Upper lobe of left lung (tissue), 6 donors: ENCODE measurements at regions not wholly inside any gene's neighbourhood (a gene's known extent, or its start where the extent isn't known, plus 50 kb on each side); places are given as distances from the start of the nearest gene placed in this dataset.

ENCODE experiments used
- ATAC-seq, 2 donors: fragments of 200-7000 bp; cut with Tn5 transposase; one replicate each; pipeline ENCODE4 v1.9.1; 2022; ENCODE audit warnings: mild to moderate bottlenecking in 2 of 2, moderate library complexity in 2 of 2; ENCODE audit not compliant: low FRiP score in 2 of 2
- DNase-seq, 2 donors: peaks; one replicate each; pipeline ENCODE4 v3.0.0-alpha.2; 2019 to 2020
- H3K27ac ChIP-seq, 4 donors: fragments of 200-600 bp; sonication (generic); one replicate each; pipeline ENCODE4 v1.5.1; 2016 to 2019
- H3K27me3 ChIP-seq, 4 donors: fragments of 200-600 bp; sonication (generic); one replicate each; pipeline ENCODE4 v1.5.1; 2017 to 2019
- H3K36me3 ChIP-seq, 4 donors: fragments of 200-600 bp; sonication (generic); one replicate each; pipeline ENCODE4 v1.5.1; 2016 to 2019
- H3K4me1 ChIP-seq, 4 donors: fragments of 200-600 bp; sonication (generic); one replicate each; pipeline ENCODE4 v1.5.1; 2018 to 2019
- H3K4me3 ChIP-seq, 4 donors: fragments of 200-600 bp; sonication (generic); one replicate each; pipeline ENCODE4 v1.5.1; 2017 to 2019; ENCODE audit warnings: mild to moderate bottlenecking in 2 of 4, moderate library complexity in 1 of 4
- H3K9me3 ChIP-seq, 4 donors: fragments of 200-600 bp; sonication (generic); one replicate each; pipeline ENCODE4 v1.5.1; 2018 to 2019
- CTCF ChIP-seq, 6 experiments: fragments of 450-650 bp in 4 of 6; fragments of 200-600 bp in 2 of 6; sonication (generic) in 2 of 6; IDR thresholded peaks; one replicate each; pipeline ENCODE4 v1.5.1; 2016 to 2019; ENCODE audit warnings: antibody characterized with exemption in 6 of 6
- EP300 ChIP-seq, 4 donors: sonication (generic); formaldehyde crosslinking; IDR thresholded peaks; one replicate each; pipeline ENCODE4 v1.5.1; 2017; ENCODE audit warnings: antibody characterized with exemption in 4 of 4, control low read depth in 2 of 4
- POLR2A ChIP-seq, 4 donors: fragments of 450-650 bp; IDR thresholded peaks; one replicate each; pipeline ENCODE4 v1.5.1; 2016 to 2017; ENCODE audit warnings: antibody characterized with exemption in 4 of 4, mild to moderate bottlenecking in 2 of 4
- POLR2AphosphoS5 ChIP-seq, 2 donors: sonication (generic); formaldehyde crosslinking; IDR thresholded peaks; one replicate each; pipeline ENCODE4 v1.5.1; 2017; ENCODE audit warnings: antibody characterized with exemption in 2 of 2
- WGBS, 2 donors: methylation state at CpG; one replicate each; pipeline ENCODE4 v1.1.5; 2017 to 2018; 5-methylcytosine and 5-hydroxymethylcytosine counted together
- donor health status: DM: no; HTN: no; CAD: no; lungs with moderate emphysema.
- donor health status: DM: no; HTN: yes; CAD: no; lungs with severe emphysema.

- Histone ChIP-seq H3K9me3 (no peaks in the 10 kb centered on the region), H3K36me3 (no peaks in the 10 kb centered on the region), H3K4me1 (no peaks in the 10 kb centered on the region), H3K27me3 (no peaks in the 10 kb centered on the region), H3K27ac (no peak overlapping the region), H3K4me3 (no peak overlapping the region)
- DNase-seq (no peak), ATAC-seq (peak in 1 of 2 donors; percentile 26)
- no peak for TF ChIP-seq POLR2A (IDR thresholded peaks at IDR 0.05)
- TF ChIP-seq EP300 (IDR thresholded peaks at IDR 0.05) = no peak
- no peak for TF ChIP-seq POLR2AphosphoS5 (IDR thresholded peaks at IDR 0.05)
- no peak for TF ChIP-seq CTCF (IDR thresholded peaks at IDR 0.05)
- WGBS, 2 donors = 33 to 86% methylated on average over 1 to 2 of the region's 2 CpGs
Observed at GRCh38 chr5:71996789-71997188, 110.5 kb upstream of the MAP1B start.

GRCh38 chr5:71998746-71999145 is 108.5 kb upstream of the MAP1B start:
- Histone ChIP-seq H3K4me1 (no peaks in the 10 kb centered on the region), H3K4me3 (no peak overlapping the region), H3K9me3 (no peaks in the 10 kb centered on the region), H3K27me3 (no peaks in the 10 kb centered on the region), H3K36me3 (no peaks in the 10 kb centered on the region), H3K27ac (no peak overlapping the region)
- no peak for ATAC-seq
- TF ChIP-seq POLR2AphosphoS5 (IDR thresholded peaks at IDR 0.05) (no peak), POLR2A (IDR thresholded peaks at IDR 0.05) (no peak), EP300 (IDR thresholded peaks at IDR 0.05) (no peak), CTCF (IDR thresholded peaks at IDR 0.05) (no peak)
- no peak for DNase-seq

- ATAC-seq = no peak
- no peaks in the 10 kb centered on the region for H3K27me3 ChIP-seq
- 75 to 79% methylated on average over 1 of the region's 1 CpG for WGBS, 2 donors
Observed at GRCh38 chr5:72000707-72001106, 106.6 kb upstream of the MAP1B start.

GRCh38 chr5:72005671-72006070 is 101.6 kb upstream of the MAP1B start:
- H3K27me3 ChIP-seq = no peaks in the 10 kb centered on the region
- H3K9me3 ChIP-seq = no peaks in the 10 kb centered on the region
- TF ChIP-seq POLR2A (IDR thresholded peaks at IDR 0.05) (no peak), POLR2AphosphoS5 (IDR thresholded peaks at IDR 0.05) (no peak), CTCF (IDR thresholded peaks at IDR 0.05) (no peak), EP300 (IDR thresholded peaks at IDR 0.05) (no peak)
- ATAC-seq (no peak), DNase-seq (no peak)
- H3K4me3 ChIP-seq = no peak overlapping the region
- H3K4me1 ChIP-seq = no peaks in the 10 kb centered on the region
- no peaks in the 10 kb centered on the region for H3K36me3 ChIP-seq
- no peak overlapping the region for H3K27ac ChIP-seq

More at GRCh38 chr5:72000707-72001106, 106.6 kb upstream of the MAP1B start:
- Histone ChIP-seq H3K9me3 (no peaks in the 10 kb centered on the region), H3K27ac (no peak overlapping the region), H3K36me3 (no peaks in the 10 kb centered on the region), H3K4me3 (no peak overlapping the region), H3K4me1 (no peaks in the 10 kb centered on the region)
- no peak for DNase-seq
- no peak for TF ChIP-seq EP300 (IDR thresholded peaks at IDR 0.05)
- TF ChIP-seq POLR2AphosphoS5 (IDR thresholded peaks at IDR 0.05) = no peak
- no peak for TF ChIP-seq CTCF (IDR thresholded peaks at IDR 0.05)
- TF ChIP-seq POLR2A (IDR thresholded peaks at IDR 0.05) = no peak

- H3K4me1 ChIP-seq = no peaks in the 10 kb centered on the region
Observed at GRCh38 chr5:72006361-72006760, 100.9 kb upstream of the MAP1B start.

More at GRCh38 chr5:72006361-72006760, 100.9 kb upstream of the MAP1B start:
- H3K27ac ChIP-seq = no peak overlapping the region
- 25 to 26% methylated on average over 1 of the region's 1 CpG for WGBS, 2 donors
- ATAC-seq (no peak), DNase-seq (no peak)
- no peak overlapping the region for H3K4me3 ChIP-seq
- H3K9me3 ChIP-seq = no peaks in the 10 kb centered on the region
- TF ChIP-seq CTCF (IDR thresholded peaks at IDR 0.05) = no peak
- no peak for TF ChIP-seq EP300 (IDR thresholded peaks at IDR 0.05)
- TF ChIP-seq POLR2A (IDR thresholded peaks at IDR 0.05) = no peak
- no peak for TF ChIP-seq POLR2AphosphoS5 (IDR thresholded peaks at IDR 0.05)
- H3K27me3 ChIP-seq = no peaks in the 10 kb centered on the region
- H3K36me3 ChIP-seq = no peaks in the 10 kb centered on the region
